ENCODE measurements at regions not wholly inside any gene's neighbourhood (a gene's known extent, or its start where the extent isn't known, plus 50 kb on each side); places are given as distances from the start of the nearest gene placed in this dataset.

DNA sequence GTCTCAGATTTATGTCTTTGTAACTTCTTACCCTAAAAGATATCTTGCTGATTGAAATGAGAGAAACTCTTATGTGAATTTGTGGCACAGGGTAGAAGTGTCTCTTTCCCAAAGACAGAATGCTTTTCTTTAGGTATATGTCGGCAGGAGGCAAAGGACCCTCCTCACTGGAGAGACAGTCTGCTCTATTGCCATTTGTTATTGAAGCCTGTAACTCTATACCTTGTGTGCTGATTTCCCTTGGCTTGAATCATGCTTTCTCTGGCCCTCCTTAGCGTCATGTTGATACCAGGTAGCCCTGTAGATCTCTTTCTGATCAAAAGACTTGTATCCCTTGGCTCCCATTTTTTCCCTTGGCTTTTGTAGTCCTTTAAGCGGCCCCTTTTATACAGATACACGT lies 284.3 kb downstream of the CXXC4 start:
- no peaks in the 10 kb centered on the region for H3K9me3 Mint-ChIP-seq (ENCODE audit: unreplicated experiment)
- DNase-seq (ENCODE audit: low spot score): no peak
- H3K27ac Mint-ChIP-seq (ENCODE audit: unreplicated experiment): no peak overlapping the region
- no peaks in the 10 kb centered on the region for H3K36me3 Mint-ChIP-seq (ENCODE audit: low read depth, unreplicated experiment)
- no peak overlapping the region for H3K4me3 Mint-ChIP-seq (ENCODE audit: unreplicated experiment)
- no peaks in the 10 kb centered on the region for H3K27me3 Mint-ChIP-seq (ENCODE audit: unreplicated experiment)
- TF ChIP-seq, protein P1, sequence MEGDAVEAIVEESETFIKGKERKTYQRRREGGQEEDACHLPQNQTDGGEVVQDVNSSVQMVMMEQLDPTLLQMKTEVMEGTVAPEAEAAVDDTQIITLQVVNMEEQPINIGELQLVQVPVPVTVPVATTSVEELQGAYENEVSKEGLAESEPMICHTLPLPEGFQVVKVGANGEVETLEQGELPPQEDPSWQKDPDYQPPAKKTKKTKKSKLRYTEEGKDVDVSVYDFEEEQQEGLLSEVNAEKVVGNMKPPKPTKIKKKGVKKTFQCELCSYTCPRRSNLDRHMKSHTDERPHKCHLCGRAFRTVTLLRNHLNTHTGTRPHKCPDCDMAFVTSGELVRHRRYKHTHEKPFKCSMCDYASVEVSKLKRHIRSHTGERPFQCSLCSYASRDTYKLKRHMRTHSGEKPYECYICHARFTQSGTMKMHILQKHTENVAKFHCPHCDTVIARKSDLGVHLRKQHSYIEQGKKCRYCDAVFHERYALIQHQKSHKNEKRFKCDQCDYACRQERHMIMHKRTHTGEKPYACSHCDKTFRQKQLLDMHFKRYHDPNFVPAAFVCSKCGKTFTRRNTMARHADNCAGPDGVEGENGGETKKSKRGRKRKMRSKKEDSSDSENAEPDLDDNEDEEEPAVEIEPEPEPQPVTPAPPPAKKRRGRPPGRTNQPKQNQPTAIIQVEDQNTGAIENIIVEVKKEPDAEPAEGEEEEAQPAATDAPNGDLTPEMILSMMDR (IDR thresholded peaks at IDR 0.05; ENCODE audit: unreplicated experiment): no peak
- H3K4me1 Mint-ChIP-seq (ENCODE audit: unreplicated experiment): no peaks in the 10 kb centered on the region

DNA sequence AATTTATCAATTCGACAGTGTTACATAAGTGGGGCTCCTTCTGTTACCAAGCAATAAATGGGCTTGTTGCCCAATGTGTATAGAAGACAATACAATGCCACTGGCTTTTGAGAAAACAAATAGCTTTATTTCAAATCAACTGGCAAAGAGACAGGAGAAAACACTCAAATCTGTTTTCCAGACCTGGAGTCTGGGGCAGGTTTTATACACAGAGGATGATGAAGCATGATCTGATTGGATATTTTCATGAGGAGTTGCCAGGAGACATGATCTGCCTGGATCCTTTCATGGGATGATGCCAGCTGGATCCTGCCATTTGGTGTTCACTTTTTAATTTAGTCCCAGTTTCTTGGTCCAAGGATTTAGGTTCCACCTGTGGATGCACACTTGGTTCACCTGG lies 287.9 kb downstream of the CXXC4 start:
- no peak for DNase-seq (ENCODE audit: low spot score)
- Mint-ChIP-seq H3K4me1 (ENCODE audit: unreplicated experiment) (no peaks in the 10 kb centered on the region), H3K36me3 (ENCODE audit: low read depth, unreplicated experiment) (no peaks in the 10 kb centered on the region), H3K27me3 (ENCODE audit: unreplicated experiment) (no peaks in the 10 kb centered on the region), H3K4me3 (ENCODE audit: unreplicated experiment) (no peak overlapping the region), H3K9me3 (ENCODE audit: unreplicated experiment) (no peaks in the 10 kb centered on the region), H3K27ac (ENCODE audit: unreplicated experiment) (no peak overlapping the region)
- TF ChIP-seq, protein P1 (IDR thresholded peaks at IDR 0.05; ENCODE audit: unreplicated experiment): no peak

DNA sequence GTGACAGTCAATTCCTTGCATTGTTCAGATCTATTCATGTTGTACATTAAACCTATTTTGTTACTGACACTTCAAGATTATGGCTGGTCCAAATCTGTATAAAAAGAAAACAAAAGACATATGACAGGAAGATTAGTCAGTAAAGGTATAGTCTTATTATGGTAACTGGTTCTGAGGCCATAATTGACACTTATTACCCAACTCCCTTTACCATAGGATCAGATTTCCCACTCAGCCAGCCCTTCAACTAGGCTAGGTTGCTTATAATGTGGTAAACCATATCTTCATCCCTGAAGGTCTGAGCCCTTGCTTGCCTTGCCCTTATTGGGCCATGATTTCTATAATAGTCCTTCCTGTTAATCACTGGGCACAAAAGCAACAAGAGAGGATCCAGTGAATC lies 289.6 kb downstream of the CXXC4 start:
- Mint-ChIP-seq H3K27me3 (ENCODE audit: unreplicated experiment) (no peaks in the 10 kb centered on the region), H3K36me3 (ENCODE audit: low read depth, unreplicated experiment) (no peaks in the 10 kb centered on the region), H3K4me3 (ENCODE audit: unreplicated experiment) (no peak overlapping the region), H3K4me1 (ENCODE audit: unreplicated experiment) (no peaks in the 10 kb centered on the region), H3K27ac (ENCODE audit: unreplicated experiment) (no peak overlapping the region), H3K9me3 (ENCODE audit: unreplicated experiment) (no peaks in the 10 kb centered on the region)
- DNase-seq (ENCODE audit: low spot score): no peak
- TF ChIP-seq, protein P1 (IDR thresholded peaks at IDR 0.05; ENCODE audit: unreplicated experiment): no peak

DNA sequence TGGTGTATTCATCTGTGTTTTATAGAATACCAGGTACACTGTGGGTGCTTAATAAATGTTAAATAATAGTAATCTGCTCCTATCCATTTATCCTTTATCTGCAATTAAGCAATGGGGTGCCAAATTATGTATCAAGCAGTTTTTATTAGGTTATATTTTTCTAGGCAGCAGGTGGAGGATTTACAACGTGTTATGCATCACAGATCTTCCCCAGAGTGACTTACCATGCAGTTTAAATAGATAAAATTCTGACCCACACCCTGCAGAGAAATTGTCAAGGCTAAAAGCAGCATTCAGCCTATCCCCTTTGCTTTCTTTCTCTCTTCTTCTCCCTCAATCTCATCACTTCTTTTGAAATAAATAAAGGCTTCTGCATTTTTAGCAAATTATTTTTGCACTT lies 306.4 kb downstream of the CXXC4 start:
- Mint-ChIP-seq H3K36me3 (ENCODE audit: low read depth, unreplicated experiment) (no peaks in the 10 kb centered on the region), H3K4me1 (ENCODE audit: unreplicated experiment) (no peaks in the 10 kb centered on the region), H3K27ac (ENCODE audit: unreplicated experiment) (no peak overlapping the region), H3K27me3 (ENCODE audit: unreplicated experiment) (no peaks in the 10 kb centered on the region), H3K9me3 (ENCODE audit: unreplicated experiment) (no peaks in the 10 kb centered on the region), H3K4me3 (ENCODE audit: unreplicated experiment) (no peak overlapping the region)
- DNase-seq (ENCODE audit: low spot score): no peak
- TF ChIP-seq, protein P1 (IDR thresholded peaks at IDR 0.05; ENCODE audit: unreplicated experiment): no peak

DNA sequence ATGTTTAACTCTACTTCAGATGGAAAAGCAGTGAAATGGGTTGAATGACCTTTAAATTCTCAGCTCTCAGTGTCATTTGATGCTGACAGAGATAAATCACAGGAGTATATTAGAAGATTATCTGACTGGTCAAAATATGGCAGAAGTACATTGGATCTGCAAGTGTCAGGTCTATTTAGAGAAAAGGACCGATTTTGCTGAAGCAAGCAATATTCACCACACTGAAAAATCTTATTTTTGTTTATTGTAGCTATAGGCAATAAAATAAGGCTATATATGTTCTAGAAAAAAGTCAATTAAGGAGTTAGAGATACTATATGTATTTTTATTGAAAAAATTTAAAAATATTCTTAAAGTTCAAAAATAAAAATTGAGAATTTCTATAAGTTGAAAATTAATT lies 325.3 kb downstream of the CXXC4 start:
- no peaks in the 10 kb centered on the region for H3K27me3 Mint-ChIP-seq (ENCODE audit: unreplicated experiment)
- H3K4me3 Mint-ChIP-seq (ENCODE audit: unreplicated experiment): no peak overlapping the region
- no peak for DNase-seq (ENCODE audit: low spot score)
- TF ChIP-seq, protein P1 (IDR thresholded peaks at IDR 0.05; ENCODE audit: unreplicated experiment): no peak
- no peak overlapping the region for H3K27ac Mint-ChIP-seq (ENCODE audit: unreplicated experiment)
- no peaks in the 10 kb centered on the region for H3K9me3 Mint-ChIP-seq (ENCODE audit: unreplicated experiment)
- no peaks in the 10 kb centered on the region for H3K4me1 Mint-ChIP-seq (ENCODE audit: unreplicated experiment)
- H3K36me3 Mint-ChIP-seq (ENCODE audit: low read depth, unreplicated experiment): no peaks in the 10 kb centered on the region

Data from endothelial cell (in vitro differentiated cells).